Spinal cord (tissue), 9 donors: ENCODE measurements at regions not wholly inside any gene's neighbourhood (a gene's known extent, or its start where the extent isn't known, plus 50 kb on each side); places are given as distances from the start of the nearest gene placed in this dataset.

ENCODE experiments used
- DNase-seq, 6 donors: peaks; one replicate each; pipeline versions ENCODE4 v3.0.0 to v3.0.0-alpha.2; 2013 to 2015; ENCODE audit warnings: low spot score in 6 of 6, low read depth in 4 of 6
- H3K27ac ChIP-seq: one replicate; pipeline ENCODE4 v1.5.1; 2013; ENCODE audit warnings: low read depth, low read length, control low read depth
- H3K27me3 ChIP-seq: one replicate; pipeline ENCODE4 v1.6.1; 2013; ENCODE audit warnings: low read length; ENCODE audit not compliant: control insufficient read depth, insufficient read depth
- H3K36me3 ChIP-seq: one replicate; pipeline ENCODE4 v1.6.1; 2013; ENCODE audit warnings: low read length; ENCODE audit not compliant: control insufficient read depth, insufficient read depth
- H3K4me1 ChIP-seq: one replicate; pipeline ENCODE4 v1.6.1; 2013; ENCODE audit warnings: low read length; ENCODE audit not compliant: control insufficient read depth, insufficient read depth
- H3K4me3 ChIP-seq: one replicate; pipeline ENCODE4 v1.5.1; 2013; ENCODE audit warnings: low read depth, low read length, control low read depth
- H3K9me3 ChIP-seq: one replicate; pipeline ENCODE4 v1.6.1; 2013; ENCODE audit warnings: low read length; ENCODE audit not compliant: control insufficient read depth, insufficient read depth
- WGBS: methylation state at CpG from one replicate; pipeline ENCODE4 v1.1.5; 2013; ENCODE audit warnings: missing lambda C conversion rate; ENCODE audit not compliant: insufficient coverage; 5-methylcytosine and 5-hydroxymethylcytosine counted together
- donor health status: healthy.

DNA sequence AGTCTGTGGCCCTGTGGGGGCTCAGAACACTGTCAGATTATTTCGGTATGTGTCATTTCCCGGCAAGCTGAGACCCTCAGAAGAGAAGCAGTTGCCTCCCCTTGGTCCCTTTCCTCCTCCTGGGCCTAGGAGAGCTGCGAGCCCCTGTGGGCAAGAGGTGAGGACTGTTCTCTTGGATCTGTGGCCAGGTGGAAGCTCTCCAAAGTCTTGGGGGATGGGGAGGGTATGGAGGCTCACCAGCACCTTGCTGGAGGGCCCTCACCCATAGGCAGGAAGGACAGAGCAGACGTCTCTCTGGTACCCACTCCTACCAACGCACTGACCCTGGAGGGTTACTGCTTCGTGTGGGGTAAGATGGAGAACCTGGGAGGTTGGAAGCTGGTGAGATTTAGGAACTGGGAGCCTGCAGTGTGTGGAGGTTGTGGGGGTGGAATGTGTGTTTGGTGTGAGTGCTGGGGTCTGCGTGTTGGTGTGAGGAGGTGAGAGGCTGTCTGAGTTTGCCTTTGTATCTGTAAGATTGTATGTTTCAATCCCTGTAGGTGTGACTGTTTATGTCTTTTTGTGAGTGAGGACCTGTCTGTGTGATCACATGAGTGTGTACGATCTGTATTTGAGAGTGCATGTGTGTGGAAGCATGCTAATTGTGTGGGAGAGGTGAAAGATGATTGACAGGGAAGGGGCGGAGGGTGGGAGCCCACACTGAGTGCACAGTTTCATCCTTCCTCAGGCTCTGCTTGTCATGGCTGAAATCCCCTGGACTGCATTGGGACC, 52.4 kb upstream of the PSD2 start:
- Histone ChIP-seq H3K9me3 (no peaks in the 10 kb centered on the region), H3K27me3 (peaks cover 13% of the 10 kb centered on the region), H3K36me3 (no peaks in the 10 kb centered on the region), H3K4me3 (no peak overlapping the region), H3K4me1 (peaks cover 88% of the 10 kb centered on the region), H3K27ac (no peak overlapping the region)
- peak in 1 of 6 donors; percentile 4 for DNase-seq
- WGBS: 80% methylated on average over 8 of the region's 9 CpGs

DNA sequence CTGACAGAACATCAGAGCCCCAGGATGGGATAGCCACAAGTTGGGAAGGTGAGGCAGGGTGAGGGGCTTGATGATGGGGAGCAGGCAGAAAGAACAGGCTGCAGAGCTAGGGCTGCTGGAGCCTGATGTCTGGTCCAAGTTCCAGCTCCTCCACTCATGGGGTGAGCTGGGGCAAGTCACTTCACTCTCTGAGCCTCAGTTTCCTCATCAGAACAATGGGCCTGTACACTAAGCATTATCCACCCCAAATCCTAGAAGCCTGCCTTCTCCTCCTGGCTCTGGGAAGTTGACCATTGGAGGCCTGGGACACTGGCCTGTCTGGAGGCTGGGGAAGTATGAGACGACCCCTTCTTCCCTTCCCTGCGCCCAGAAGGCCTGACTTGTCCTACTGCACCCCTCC, 51.8 kb upstream of the PSD2 start:
- Histone ChIP-seq H3K36me3 (no peaks in the 10 kb centered on the region), H3K9me3 (no peaks in the 10 kb centered on the region), H3K27ac (peak overlapping the region; percentile 6), H3K4me3 (no peak overlapping the region), H3K27me3 (peaks cover 16% of the 10 kb centered on the region), H3K4me1 (peaks cover 88% of the 10 kb centered on the region)
- no peak for DNase-seq
- WGBS: no CpG with 5 or more reads among the region's 2 CpGs

DNA sequence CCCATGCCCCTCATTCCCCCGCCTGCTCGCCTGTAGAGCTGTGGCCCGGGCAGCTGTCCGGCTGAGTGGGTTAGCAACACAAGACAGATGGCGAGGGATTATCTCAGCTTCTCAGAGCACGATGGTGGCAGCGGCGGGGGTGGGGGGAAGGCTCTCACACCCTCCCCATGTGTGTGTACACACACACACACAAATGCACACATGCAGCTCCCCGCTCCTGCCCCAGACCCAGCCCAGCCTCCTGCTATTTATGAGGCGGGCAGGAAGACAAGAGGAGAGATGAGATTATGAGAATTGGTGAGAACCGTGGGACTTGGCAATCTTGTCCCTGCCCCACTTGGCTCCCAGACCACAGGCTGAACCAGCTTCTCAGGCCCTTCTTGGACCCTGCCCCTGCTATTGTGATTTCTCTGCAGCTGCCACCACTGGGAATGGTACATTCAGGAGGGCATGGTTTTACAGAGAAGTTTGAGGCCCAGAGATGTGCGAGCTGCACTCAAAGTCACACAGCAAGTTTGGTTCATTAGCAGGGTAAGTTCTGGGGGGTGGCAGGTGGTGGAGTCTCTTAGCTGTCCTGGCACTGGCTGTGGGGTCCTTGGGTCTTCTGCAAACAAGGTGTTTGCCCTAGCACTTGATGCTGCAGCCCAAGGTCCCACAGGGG, 51.0 kb upstream of the PSD2 start:
- Histone ChIP-seq H3K36me3 (no peaks in the 10 kb centered on the region), H3K27ac (peak overlapping the region; percentile 19), H3K4me3 (no peak overlapping the region), H3K27me3 (peaks cover 16% of the 10 kb centered on the region), H3K9me3 (no peaks in the 10 kb centered on the region), H3K4me1 (peaks cover 85% of the 10 kb centered on the region)
- peak in 1 of 6 donors; percentile 69 for DNase-seq
- 67% methylated on average over 2 of the region's 12 CpGs for WGBS

DNA sequence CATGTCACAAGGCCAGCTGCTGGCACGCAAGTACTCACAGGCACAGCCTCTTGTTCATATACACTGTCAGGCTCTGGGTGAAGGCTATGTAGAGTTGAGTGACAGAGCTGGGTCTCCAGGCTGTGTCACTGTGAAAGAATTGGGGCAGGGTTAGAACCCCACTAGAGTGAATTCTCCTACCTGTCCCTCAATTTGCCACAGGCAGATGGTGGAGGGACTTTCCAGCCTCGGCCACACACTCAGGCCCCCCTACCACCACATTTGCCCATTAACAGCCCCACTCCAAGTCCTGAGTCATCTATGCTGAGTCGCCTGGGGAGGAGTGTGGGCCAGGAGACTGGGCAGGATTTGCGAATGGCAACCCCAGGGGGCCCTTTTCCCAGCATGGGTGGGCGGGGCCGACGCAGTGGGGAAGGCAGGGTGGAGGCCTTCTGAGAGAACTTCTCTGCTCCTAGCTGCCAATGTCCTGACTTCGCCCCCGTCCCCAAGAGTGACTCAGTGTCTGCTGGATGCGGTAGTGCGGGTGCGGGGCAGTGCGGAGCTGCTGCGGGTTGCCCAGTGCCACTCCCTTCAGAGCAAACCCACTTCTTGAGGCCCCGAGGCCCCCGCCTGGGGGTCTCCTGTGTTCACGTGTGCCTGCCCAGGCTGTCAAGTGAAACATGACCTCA, 50.3 kb upstream of the PSD2 start:
- no peak for DNase-seq
- Histone ChIP-seq H3K4me3 (no peak overlapping the region), H3K9me3 (no peaks in the 10 kb centered on the region), H3K4me1 (peaks cover 79% of the 10 kb centered on the region), H3K27ac (peak overlapping the region; percentile 44), H3K36me3 (no peaks in the 10 kb centered on the region), H3K27me3 (peaks cover 16% of the 10 kb centered on the region)
- WGBS: 44% methylated on average over 15 of the region's 17 CpGs

DNA sequence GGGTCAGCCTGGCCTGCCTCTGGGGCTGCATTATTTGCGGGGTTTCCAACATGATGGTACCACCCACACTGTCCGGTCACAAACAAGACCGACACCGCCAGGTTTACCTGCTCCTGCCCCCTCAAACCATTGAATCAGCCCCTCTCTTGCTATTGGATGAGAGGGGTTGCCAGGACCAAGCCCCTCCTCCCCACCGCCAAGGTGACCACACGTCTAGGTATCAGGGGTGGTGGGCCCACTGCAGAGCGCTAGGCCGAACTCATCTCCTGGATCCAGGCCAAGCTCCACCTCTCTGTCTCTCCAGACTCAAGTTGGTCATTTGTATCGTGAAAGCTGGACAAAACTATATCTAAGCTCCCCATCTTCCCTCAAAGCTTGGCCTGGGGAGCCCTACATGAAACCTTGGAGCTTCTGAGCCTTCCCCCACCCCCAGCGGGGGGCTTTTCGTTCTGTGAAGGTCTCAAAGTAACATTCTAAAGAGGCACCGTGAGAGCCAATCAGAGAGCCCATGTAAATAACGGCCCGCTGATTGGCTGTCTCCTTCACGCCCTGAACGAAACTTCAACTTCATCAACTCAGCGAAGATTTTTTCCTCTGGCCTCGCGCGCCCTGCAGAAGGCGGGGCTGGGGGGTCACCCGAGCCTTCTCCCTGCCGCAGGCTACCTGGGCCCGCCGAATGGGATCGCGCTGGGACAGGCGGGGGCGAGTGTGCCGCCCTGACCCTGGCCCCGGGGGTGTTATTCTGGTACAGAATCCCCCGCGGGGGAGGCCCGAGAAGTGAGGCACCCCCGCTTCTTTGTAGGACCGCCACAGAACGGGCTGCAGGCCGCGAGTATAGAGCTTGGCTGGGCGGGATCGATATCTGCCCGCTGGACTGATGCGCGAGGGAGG, 49.6 kb upstream of the PSD2 start:
- peaks cover 16% of the 10 kb centered on the region for H3K27me3 ChIP-seq
- 3% methylated on average over 41 of the region's 44 CpGs for WGBS
- H3K9me3 ChIP-seq: no peaks in the 10 kb centered on the region
- no peaks in the 10 kb centered on the region for H3K36me3 ChIP-seq
- peak overlapping the region; percentile 44 for H3K27ac ChIP-seq
- peaks cover 71% of the 10 kb centered on the region for H3K4me1 ChIP-seq
- DNase-seq: peak in 2 of 6 donors; percentile 92 to 93
- peak overlapping the region; percentile 37 for H3K4me3 ChIP-seq
